COLO668 (cell line): ENCODE measurements at regions not wholly inside any gene's neighbourhood (a gene's known extent, or its start where the extent isn't known, plus 50 kb on each side); places are given as distances from the start of the nearest gene placed in this dataset.
"Not testable (repeated sequence)": the region's sequence is repeated elsewhere in the genome, so short reads cannot be mapped to it uniquely, and the experiment has no call there.

Experiments used
- DNase-seq: peaks from one replicate; lab custom pipeline; 2025; ENCODE audit not compliant: unreplicated experiment; lab: John Stamatoyannopoulos, UW

DNA sequence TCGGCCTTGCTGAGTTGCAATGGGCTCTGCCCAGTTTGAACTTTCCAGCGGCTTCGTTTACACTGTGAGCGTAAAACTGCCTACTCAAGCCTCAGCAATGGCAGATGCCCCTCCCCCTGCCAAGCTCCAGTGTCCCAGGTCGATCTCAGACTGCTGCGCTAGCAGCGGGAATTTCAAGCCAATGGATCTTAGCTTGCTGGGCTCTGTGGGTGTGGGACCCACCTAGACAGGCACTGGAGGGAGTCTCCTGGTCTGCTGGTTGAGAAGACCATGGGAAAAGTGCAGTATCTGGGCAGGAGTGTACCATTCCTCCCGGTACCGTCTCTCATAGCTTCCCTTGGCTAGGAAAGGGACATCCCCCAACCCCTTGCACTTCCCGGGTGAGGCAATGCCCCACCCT, 88.2 kb downstream of the KLHL28 start:
- no peak for DNase-seq

DNA sequence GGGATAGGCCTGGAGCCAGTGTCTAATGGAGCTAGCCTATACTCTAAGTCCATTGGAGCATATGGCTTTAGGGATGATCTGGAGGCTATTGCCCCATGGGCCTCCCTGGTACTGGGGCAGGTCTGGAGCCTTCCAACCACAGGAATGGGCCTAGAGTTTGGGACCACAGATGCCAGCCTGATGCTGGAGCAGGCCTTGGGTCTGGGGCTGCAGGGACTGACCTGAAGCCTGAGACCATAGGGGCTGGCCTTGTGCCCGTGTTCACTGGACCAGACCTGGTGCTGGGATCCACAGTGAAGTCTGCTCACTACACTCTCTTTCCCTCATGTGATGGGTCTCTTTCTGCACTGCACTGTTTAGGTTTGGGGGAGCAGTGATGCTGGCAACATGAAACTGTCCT, 95.0 kb downstream of the KLHL28 start:
- no peak for DNase-seq

GRCh38 chr14:44866322-44866721, 95.4 kb downstream of the KLHL28 start:
- DNase-seq = no peak

GRCh38 chr14:44863271-44863670, 98.5 kb downstream of the KLHL28 start:
- no peak for DNase-seq

DNA sequence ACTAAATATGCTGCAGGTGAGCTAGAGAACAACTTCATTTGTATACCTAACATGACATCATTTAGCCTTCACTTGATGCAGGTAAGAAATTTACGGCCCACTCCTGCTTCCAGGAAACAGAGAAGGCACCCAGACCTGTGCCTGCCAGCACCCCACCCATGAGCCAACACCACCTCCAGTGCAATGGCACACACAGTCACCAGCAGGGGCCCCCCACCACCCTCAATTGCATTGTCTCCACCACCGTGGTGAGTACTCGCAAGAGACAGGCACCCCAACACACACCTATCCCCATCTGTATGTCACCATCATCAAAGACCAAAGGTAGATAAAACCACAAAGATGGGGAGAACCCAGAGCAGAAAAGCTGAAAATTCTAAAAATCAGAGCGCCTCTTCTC, 107.6 kb downstream of the KLHL28 start:
- no peak for DNase-seq

DNA sequence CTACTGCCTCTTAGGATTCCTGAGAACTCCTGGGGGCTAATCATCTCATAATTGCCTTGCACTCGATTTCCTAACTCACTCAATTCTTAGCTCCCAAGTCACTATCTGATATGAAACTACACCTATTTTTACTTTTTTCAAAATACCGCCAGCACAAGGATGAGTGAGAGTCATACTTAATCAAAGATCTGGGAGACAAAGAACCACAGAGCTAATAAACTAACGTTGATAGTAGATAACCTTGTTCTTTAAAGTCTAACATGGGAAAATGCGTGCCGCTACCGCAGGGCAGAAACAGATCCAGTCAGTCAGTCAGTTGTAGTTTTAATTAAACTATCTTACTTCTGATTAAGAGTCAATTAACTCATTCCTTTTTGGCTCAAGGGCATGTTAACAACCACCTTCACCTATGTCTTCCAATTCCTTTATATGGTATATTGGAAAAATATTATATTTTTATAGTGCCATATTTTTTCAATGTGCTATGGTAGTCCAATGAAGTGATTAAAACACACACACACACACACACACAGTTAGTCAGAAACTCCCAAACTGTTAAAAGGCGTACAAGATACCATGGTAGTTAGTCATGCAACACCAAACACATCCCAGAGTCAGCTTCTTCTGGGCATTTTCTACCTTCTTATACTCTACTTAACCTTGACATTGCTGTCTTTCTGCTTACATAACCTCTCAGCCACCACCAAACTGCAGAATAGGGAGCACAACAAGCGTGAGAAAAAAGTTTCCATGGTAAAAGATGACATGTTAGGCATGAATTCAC, 114.0 kb downstream of the KLHL28 start:
- DNase-seq = no peak

- peak; percentile 20 for DNase-seq
Measured at GRCh38 chr14:44846232-44846824, 115.4 kb downstream of the KLHL28 start.

DNA sequence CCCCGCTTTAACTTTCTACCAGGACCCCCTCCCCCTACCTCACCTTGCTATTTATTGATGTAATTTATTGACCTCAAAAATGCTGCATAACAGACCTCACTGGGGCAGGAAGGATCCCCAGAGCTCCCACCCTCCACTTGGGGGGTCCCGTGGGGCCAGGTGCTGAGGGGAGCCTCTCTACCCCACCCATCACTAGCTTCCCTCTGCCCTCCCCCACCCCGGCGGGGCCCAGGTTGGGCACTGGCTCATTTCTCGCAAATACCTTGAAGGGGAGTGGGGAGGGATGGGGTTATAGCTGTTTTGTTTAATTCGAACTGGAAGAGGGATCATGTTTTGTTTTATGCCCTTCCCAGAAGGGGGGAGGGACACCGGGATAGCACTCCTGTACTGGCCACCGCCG, 125.8 kb downstream of the KLHL28 start:
- not testable (repeated sequence) for DNase-seq

DNA sequence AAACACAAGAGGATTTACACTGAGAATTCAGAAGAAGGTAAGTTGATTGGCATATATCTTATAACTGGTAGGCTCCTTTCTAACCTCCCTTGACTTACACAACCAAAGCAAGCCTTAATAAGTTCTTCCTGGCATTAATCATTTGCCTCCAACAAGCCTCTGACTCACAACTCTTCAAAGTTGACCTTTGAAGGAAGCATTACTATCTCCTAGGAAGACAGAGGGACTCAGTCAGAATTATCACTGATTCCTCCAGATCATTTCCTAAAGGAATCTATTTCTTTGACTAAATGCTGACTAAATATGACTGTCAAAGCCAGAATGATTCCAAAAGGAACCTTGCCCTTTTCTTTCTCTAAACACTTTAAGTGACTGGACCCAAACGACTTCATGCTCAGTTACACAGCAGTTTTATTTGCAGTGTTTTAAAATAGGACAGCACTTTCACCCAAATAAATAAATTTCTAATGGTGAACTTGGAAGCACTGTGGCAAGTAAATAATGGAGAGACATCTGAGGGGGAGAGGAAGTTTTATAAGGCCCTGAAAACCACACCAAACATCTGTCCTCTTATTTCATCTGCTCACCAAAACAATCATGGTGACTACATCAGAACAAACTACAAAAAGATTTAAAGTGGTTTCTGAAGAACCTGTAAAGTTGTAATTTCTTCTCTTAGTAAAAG, 128.2 kb downstream of the KLHL28 start:
- DNase-seq = no peak

DNA sequence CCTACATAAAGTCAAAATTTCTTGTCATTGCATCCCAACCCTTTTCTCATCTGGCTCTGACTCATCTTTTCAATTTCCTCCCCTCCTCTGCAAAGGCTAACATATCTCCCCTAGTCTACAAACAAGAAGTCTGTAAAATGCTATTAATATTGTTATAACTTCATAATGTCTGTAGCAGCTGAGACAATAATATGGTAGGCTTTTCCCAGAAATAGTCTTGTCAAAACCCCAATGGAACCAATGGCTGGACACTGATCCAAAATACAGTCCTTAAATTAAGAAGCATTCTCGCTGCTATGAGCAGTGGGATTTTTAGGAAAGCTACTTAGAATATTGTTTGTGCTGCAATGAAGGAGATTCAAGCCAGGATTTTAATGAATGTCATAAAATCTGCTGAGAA, 131.4 kb downstream of the KLHL28 start:
- no peak for DNase-seq

GRCh38 chr14:44829021-44829420, 132.7 kb downstream of the KLHL28 start:
- DNase-seq = no peak

DNA sequence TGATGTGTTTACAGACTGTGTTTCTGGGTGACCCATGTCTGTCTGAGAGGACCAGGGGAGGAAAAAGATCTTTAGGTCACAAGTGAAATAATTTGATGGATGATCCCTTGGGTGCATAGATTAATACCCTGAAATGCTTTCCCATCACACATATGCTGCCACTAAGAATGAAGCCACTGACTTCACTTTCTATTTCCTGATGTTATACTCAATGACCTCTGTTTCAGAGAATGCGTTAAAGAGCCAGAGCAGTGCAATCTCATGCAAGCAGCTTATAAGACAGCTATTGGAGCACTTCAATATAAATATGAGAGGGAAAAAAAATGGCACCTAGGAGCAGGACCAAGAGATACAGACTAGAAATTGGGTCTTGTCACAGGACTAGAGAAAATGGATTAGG, 133.7 kb downstream of the KLHL28 start:
- DNase-seq = no peak

DNA sequence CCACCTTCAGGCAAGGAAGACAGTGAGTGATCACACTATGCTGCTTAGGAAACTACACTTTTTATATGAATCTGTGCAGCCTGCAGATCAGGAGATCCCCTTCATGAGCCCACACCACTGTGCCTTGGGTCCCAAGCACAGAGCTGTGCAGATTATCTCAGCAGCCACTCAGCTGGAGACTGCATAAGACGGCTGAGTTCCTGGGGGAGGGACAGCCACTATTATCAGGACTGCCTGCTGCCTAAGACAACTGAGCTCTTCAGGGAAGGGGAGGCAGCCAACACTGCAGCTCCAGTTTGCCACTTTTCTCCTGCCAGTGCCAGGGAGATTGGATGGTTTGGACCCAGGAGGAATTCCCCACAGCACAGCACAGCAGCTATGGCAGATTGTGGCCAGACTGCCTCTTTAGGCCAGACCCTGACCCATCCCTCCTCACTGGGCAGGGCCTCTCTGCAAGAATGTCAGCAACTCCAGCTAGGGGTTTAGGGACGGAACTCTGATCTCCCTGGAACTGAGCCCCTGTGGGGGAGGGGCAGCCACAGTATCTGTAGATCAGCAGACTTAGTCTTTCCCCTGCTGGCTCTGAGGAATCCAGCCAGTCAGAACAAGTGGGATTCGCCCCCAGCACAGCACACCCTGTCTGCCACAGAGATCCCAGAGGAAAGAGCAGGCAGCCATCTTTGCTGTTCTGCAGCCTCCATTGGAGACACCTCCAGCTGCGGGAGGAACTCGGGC, 141.3 kb downstream of the KLHL28 start:
- DNase-seq = no peak

GRCh38 chr14:44814196-44814595, 147.6 kb downstream of the KLHL28 start:
- DNase-seq = no peak

DNA sequence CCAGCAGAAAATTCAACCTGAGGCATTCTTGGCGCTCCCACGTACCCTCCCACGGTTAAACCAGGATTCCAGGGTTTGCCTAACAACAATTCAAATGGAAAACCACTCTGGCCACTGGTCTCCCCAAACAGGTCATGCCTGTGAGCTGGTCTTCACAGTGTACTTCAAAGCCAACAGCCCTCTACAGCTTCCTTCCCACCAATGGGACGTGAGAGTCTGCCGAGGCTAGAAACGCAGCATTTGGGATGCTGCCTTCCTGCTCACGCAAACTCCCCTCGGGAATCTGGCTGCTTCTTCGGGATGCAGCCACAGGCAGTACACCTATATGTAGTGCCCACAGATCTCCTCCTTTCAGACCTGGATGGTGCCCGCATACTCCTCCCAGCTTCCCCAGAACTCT, 149.1 kb downstream of the KLHL28 start:
- no peak for DNase-seq

DNA sequence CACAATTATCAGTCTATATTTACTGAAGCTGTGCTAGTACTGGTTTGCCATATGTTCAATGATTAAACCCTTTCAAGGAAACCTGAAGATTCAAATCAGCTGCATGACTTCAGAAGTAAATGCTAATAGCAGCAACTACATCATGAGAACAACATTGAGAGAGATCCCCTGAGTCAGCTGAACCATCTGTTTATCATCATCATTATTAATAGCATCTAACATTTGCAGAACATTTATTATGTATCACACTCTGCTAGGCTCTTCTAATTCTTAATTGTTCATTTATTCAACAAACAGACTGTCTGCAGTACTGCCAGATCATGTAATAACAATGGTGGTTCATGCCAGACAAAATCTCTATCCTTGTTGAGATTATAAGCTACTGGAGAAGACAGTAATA, 157.4 kb downstream of the KLHL28 start:
- no peak for DNase-seq

DNA sequence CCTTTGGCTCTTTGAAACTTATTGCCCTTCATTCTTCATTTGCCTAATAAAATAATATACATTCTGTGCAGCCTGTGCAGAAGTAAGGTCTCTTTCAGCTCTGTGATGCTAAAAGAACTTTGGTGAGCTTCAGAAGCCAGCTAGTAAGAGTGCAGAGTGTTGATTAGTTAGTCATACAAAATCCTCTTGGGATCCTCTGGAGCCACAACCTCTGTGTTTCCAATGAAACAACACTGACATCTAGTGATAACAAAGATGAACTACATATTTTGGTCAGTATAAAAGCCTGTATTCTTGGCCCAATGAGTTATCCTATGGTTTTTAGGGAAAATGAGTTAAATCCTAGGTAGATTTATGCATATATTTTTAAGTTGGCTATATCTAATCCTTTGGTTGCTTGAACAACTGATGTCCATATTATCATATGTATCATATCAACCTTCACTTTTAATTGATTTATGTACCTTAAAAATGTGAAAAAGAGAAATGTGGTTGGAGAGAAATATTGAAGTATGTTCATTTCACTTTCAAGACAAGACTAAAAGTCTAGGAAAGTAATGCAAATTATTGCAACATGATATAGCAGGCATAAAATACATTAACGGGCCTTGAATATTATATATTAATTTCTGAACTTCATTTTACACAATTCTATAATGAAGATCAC, 158.4 kb downstream of the KLHL28 start:
- DNase-seq = no peak

DNA sequence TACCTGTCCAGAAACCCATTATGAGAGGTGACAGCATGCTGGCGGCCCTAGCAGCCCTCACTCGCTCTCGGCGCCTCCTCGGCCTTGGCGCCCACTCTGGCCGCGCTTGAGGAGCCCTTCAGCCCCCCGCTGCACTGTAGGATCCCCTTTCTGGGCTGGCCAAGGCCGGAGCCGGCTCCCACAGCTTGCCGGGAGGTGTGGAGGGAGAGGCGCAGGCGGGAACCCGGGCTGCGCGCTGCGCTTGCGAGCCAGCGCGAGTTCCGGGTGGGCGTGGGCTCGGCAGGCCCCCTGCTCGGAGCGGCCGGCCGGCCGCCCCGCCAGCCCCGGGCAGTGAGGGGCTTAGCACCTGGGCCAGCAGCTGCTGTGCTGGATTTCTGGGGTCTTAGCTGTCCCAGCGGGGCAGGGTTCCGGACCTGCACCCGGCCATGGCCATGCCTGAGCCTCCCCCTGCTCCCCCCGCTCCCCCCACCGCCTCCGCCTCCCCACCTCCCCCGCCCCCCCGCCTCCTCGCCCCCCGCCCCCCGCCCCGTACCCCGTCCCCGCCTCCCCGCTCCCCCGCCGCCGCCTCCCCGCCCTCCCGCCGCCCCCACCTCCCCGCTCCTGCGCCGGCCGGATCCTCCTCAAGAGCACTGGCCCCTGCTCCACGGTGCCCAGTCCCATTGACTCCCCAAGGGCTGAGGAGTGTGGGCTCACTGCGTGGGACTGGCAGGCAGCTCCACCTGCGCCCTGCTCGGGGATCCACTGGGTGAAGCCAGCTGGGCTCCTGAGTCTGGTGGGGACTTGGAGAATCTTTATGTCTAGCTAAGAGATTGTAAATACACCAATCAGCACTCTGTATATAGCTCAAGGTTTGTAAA, 163.1 kb downstream of the KLHL28 start:
- DNase-seq = no peak

GRCh38 chr14:44795725-44796124, 166.0 kb downstream of the KLHL28 start:
- peak; percentile 5 for DNase-seq

- no peak for DNase-seq
Measured at GRCh38 chr14:44791730-44792129, 170.0 kb downstream of the KLHL28 start.
